Loucy (cell line): ENCODE measurements at regions not wholly inside any gene's neighbourhood (a gene's known extent, or its start where the extent isn't known, plus 50 kb on each side); places are given as distances from the start of the nearest gene placed in this dataset.
A peak's percentile ranks its signal among the peaks of the same experiment; 100 is the strongest.

Experiments
- H2AFZ ChIP-seq: fragments of 200-600 bp; sonication (generic); 2 replicates; pipeline ENCODE4 v1.6.0; 2016; ENCODE audit warnings: antibody characterized with exemption, mild to moderate bottlenecking, low read length, moderate library complexity
- H3F3A ChIP-seq: fragments of 200-600 bp; 2 replicates; pipeline ENCODE4 v1.6.0; 2016; ENCODE audit warnings: antibody characterized with exemption, low read depth, mild to moderate bottlenecking
- H3K27me3 ChIP-seq: fragments of 200-600 bp; sonication (generic); 2 replicates; pipeline ENCODE4 v1.6.1; 2014; ENCODE audit warnings: low read length, mild to moderate bottlenecking; ENCODE audit not compliant: insufficient read depth, poor library complexity, severe bottlenecking
- H3K36me3 ChIP-seq: fragments of 200-600 bp; sonication (generic); 2 replicates; pipeline ENCODE4 v1.6.1; 2016; ENCODE audit warnings: low read length; ENCODE audit not compliant: insufficient read depth
- H3K4me1 ChIP-seq: fragments of 200-600 bp; sonication (generic); 2 replicates; pipeline ENCODE4 v1.5.1; 2014; ENCODE audit warnings: low read length, mild to moderate bottlenecking; ENCODE audit not compliant: insufficient read depth, poor library complexity, severe bottlenecking
- H3K4me2 ChIP-seq: fragments of 200-600 bp; sonication (generic); 2 replicates; pipeline ENCODE4 v1.6.0; 2014; ENCODE audit warnings: antibody characterized with exemption, low read length, low read depth, mild to moderate bottlenecking; ENCODE audit not compliant: poor library complexity, severe bottlenecking
- H3K4me3 ChIP-seq: fragments of 200-600 bp; sonication (generic); 2 replicates; pipeline ENCODE4 v1.5.1; 2014; ENCODE audit warnings: low read length, mild to moderate bottlenecking, mixed read lengths; ENCODE audit not compliant: poor library complexity, severe bottlenecking
- H3K79me2 ChIP-seq: fragments of 200-600 bp; sonication (generic); 2 replicates; pipeline ENCODE4 v1.6.1; 2014; ENCODE audit warnings: low read length; ENCODE audit not compliant: insufficient read depth
- H3K9ac ChIP-seq: fragments of 200-600 bp; sonication (generic); 2 replicates; pipeline ENCODE4 v1.6.0; 2014; ENCODE audit warnings: mild to moderate bottlenecking, low read depth, low read length, moderate library complexity; ENCODE audit not compliant: poor library complexity, severe bottlenecking
- H3K9me2 ChIP-seq: fragments of 200-600 bp; sonication (generic); replicated peaks from 2 replicates; pipeline ENCODE4 v1.6.1; 2016; ENCODE audit warnings: low read depth, low read length, mixed read lengths
- H3K9me3 ChIP-seq: fragments of 200-600 bp; sonication (generic); 2 replicates; pipeline ENCODE4 v1.6.1; 2014; ENCODE audit warnings: mild to moderate bottlenecking, antibody characterized with exemption, low read length, low read depth; ENCODE audit not compliant: insufficient read depth
- H4K20me1 ChIP-seq: fragments of 200-600 bp; sonication (generic); 2 replicates; pipeline ENCODE4 v1.6.0; 2014; ENCODE audit warnings: antibody characterized with exemption, low read length, mild to moderate bottlenecking; ENCODE audit not compliant: insufficient read depth, poor library complexity, severe bottlenecking
- CTCF ChIP-seq: fragments of 200-600 bp; sonication (generic); conservative IDR thresholded peaks from 2 replicates; pipeline ENCODE4 v1.5.1; 2014; ENCODE audit warnings: mild to moderate bottlenecking, antibody characterized with exemption, low read length
- EZH2phosphoT487 ChIP-seq: fragments of 200-600 bp; IDR thresholded peaks from 2 replicates; pipeline ENCODE4 v1.6.1; 2018; ENCODE audit warnings: antibody characterized with exemption, mild to moderate bottlenecking, moderate library complexity, borderline replicate concordance

GRCh38 chr11:22920939-22921565 lies 60.8 kb upstream of the CCDC179 start:
- H3K9me3 ChIP-seq: no peaks in the 10 kb centered on the region
- no peaks in the 10 kb centered on the region for H4K20me1 ChIP-seq
- H3K27me3 ChIP-seq: no peaks in the 10 kb centered on the region
- H3K9me2 ChIP-seq: no peaks in the 10 kb centered on the region
- H3K9ac ChIP-seq: no peak overlapping the region
- H3K4me3 ChIP-seq: peak overlapping the region; percentile 66
- H3K4me2 ChIP-seq: peak overlapping the region; percentile 63
- H3K4me1 ChIP-seq: peaks cover 18% of the 10 kb centered on the region
- H3K79me2 ChIP-seq: peaks cover 3% of the 10 kb centered on the region; the same call in 1 of the 2 replicates
- TF ChIP-seq CTCF: peak; percentile 78
- no peak for TF ChIP-seq EZH2phosphoT487
- H3F3A ChIP-seq: no peaks in the 10 kb centered on the region
- H2AFZ ChIP-seq: no peak overlapping the region
- no peaks in the 10 kb centered on the region for H3K36me3 ChIP-seq

GRCh38 chr11:22922672-22923071 lies 62.4 kb upstream of the CCDC179 start:
- Histone ChIP-seq H3K36me3 (no peaks in the 10 kb centered on the region), H4K20me1 (no peaks in the 10 kb centered on the region), H3K9me3 (no peaks in the 10 kb centered on the region), H3K79me2 (peaks cover 3% of the 10 kb centered on the region; the same call in 1 of the 2 replicates), H3F3A (no peaks in the 10 kb centered on the region), H3K9me2 (no peaks in the 10 kb centered on the region), H2AFZ (peak overlapping the region; percentile 35), H3K4me1 (peaks cover 18% of the 10 kb centered on the region), H3K4me2 (peak overlapping the region; percentile 61), H3K27me3 (no peaks in the 10 kb centered on the region), H3K9ac (peak overlapping the region; percentile 7), H3K4me3 (peak overlapping the region; percentile 51)
- TF ChIP-seq EZH2phosphoT487 (no peak), CTCF (no peak)

- Histone ChIP-seq H2AFZ (peak overlapping the region; percentile 35; the same call in 1 of the 2 replicates), H3K4me2 (peak overlapping the region; percentile 61), H3K27me3 (no peaks in the 10 kb centered on the region), H3F3A (no peaks in the 10 kb centered on the region), H3K9ac (peak overlapping the region; percentile 19), H3K9me3 (no peaks in the 10 kb centered on the region), H4K20me1 (no peaks in the 10 kb centered on the region), H3K4me1 (peaks cover 18% of the 10 kb centered on the region), H3K79me2 (peaks cover 3% of the 10 kb centered on the region; the same call in 1 of the 2 replicates), H3K9me2 (no peaks in the 10 kb centered on the region), H3K4me3 (peak overlapping the region; percentile 51), H3K36me3 (no peaks in the 10 kb centered on the region)
- no peak for TF ChIP-seq EZH2phosphoT487
Measured at GRCh38 chr11:22923561-22923960, 63.3 kb upstream of the CCDC179 start.

- H3K9me3 ChIP-seq: no peaks in the 10 kb centered on the region
- no peak overlapping the region for H3K4me2 ChIP-seq
- TF ChIP-seq EZH2phosphoT487 (no peak), CTCF (no peak)
- H4K20me1 ChIP-seq: no peaks in the 10 kb centered on the region
- H3K9me2 ChIP-seq: no peaks in the 10 kb centered on the region
- no peaks in the 10 kb centered on the region for H3K27me3 ChIP-seq
- H3F3A ChIP-seq: no peaks in the 10 kb centered on the region
- no peak overlapping the region for H2AFZ ChIP-seq
- peaks cover 3% of the 10 kb centered on the region; the same call in 1 of the 2 replicates for H3K79me2 ChIP-seq
- no peak overlapping the region for H3K4me3 ChIP-seq
- no peaks in the 10 kb centered on the region for H3K36me3 ChIP-seq
- peaks cover 22% of the 10 kb centered on the region for H3K4me1 ChIP-seq
- H3K9ac ChIP-seq: no peak overlapping the region
Measured at GRCh38 chr11:22926341-22926740, 66.1 kb upstream of the CCDC179 start.
